GM10266 (cell line): ENCODE measurements at regions not wholly inside any gene's neighbourhood (a gene's known extent, or its start where the extent isn't known, plus 50 kb on each side); places are given as distances from the start of the nearest gene placed in this dataset.

Experiments
- DNase-seq: peaks from one replicate; pipeline ENCODE4 v3.0.0; 2012; ENCODE audit errors: extremely low spot score
- TF ChIP-seq, protein P1 (sequence below): IDR thresholded peaks from 2 replicates; pipeline ENCODE4 v1.5.1; 2012; ENCODE audit warnings: mild to moderate bottlenecking, low read depth; ENCODE audit not compliant: control insufficient read depth, insufficient read depth; ENCODE audit errors: missing control alignments

DNA sequence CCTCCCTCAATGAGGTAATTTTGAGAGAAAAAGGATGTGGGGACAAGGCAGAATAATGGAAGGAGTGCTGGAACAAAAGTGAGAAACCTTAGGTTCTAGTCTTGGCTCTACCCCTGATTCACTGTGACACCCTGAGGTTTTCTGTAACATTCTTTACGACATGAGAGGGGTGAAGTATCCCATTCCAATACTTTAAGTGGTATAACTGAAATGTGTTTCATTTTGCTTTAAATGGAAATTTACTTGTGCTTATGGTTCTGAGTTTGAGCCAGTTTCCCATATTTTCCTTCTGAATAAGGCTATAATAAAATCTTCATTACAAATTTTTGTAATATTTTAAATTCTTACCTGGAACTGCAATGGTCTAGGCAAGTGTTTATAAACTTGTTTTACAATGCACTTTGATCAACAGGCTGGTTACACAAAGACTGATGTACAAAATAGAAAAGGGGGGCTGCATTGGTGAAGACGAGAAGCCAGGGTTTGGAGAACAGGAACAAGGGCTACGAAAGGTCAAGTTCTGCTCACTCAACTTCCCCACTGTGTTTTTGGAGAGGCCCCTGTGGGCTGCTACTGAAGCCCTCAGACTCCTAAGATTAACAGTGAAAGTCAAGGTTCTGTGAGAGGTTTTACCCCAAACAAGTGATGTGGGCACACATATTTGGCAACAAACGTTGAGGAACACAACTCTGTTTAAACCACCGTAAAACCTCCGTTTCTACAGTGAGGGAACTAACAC, 171.9 kb upstream of the ELL2 start:
- no peak for DNase-seq
- TF ChIP-seq, protein P1, sequence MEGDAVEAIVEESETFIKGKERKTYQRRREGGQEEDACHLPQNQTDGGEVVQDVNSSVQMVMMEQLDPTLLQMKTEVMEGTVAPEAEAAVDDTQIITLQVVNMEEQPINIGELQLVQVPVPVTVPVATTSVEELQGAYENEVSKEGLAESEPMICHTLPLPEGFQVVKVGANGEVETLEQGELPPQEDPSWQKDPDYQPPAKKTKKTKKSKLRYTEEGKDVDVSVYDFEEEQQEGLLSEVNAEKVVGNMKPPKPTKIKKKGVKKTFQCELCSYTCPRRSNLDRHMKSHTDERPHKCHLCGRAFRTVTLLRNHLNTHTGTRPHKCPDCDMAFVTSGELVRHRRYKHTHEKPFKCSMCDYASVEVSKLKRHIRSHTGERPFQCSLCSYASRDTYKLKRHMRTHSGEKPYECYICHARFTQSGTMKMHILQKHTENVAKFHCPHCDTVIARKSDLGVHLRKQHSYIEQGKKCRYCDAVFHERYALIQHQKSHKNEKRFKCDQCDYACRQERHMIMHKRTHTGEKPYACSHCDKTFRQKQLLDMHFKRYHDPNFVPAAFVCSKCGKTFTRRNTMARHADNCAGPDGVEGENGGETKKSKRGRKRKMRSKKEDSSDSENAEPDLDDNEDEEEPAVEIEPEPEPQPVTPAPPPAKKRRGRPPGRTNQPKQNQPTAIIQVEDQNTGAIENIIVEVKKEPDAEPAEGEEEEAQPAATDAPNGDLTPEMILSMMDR: no peak

DNA sequence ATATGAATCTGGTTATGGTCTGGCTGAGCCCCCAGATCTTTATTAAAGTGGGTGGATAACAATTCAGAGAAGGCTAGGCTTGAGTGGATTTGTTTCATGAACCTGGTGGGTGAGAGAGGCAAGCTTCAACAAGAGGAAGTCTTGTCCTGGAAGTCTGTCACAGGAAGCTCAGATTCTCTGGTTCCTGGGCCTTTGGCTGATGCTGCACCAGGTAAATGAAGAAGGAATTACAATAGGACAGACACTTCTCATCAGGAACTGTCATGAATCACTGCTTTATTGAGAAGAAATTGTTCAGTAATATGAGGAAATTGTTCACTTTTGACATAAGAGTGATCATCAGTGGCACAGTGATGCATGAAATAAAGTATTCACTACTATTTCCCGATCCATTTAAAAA, 167.6 kb upstream of the ELL2 start:
- TF ChIP-seq, protein P1: no peak
- DNase-seq: no peak

DNA sequence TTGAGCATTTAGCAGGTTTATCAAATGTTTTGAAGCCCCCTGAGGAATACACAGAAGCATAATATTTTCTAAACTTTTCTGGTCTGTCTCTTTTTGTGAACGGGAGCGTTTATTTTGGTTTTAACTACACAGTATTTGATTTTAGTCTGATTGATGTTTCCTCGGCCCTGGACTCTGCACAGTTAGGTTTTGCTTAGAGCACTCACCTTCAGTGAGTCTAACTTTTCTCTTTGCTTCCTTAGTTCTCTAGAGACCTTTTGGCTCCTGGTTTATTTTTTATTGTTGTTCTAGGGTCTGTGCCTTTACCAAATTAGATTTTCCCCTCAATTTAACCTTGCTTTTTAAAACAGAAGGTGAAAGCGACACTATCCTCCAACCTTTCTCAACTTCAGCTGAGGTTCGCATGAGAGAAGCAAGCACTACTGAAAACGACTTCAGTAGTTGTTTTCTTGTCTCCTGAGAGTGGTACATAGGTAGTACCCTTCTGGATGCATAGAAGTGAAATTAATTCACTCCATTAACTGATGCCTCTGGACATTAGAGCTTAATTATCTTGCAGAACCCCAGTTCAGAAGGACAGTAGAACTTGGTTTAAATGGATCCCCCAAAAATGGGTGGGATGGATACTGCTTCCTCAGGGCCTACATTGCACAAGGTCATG, 166.7 kb upstream of the ELL2 start:
- DNase-seq: no peak
- TF ChIP-seq, protein P1: no peak

DNA sequence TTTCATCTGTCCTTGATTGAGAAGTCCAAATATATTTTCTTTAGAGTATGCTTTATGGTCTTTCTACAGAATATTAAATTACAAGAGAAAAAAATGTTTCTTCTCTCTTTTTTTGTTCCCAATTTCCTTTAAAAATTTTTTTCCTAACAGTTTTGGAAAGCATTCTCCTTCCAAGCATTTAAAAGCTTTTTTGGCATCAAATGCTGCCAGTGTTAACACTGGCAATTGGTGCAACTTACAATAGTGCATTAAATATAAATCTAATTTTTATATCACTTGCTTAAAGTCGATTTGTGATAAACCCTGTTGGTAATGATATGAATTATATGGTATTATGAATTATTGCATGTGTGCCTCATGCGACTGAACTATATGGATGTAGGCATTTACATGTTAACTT, 165.9 kb upstream of the ELL2 start:
- TF ChIP-seq, protein P1: no peak
- no peak for DNase-seq

DNA sequence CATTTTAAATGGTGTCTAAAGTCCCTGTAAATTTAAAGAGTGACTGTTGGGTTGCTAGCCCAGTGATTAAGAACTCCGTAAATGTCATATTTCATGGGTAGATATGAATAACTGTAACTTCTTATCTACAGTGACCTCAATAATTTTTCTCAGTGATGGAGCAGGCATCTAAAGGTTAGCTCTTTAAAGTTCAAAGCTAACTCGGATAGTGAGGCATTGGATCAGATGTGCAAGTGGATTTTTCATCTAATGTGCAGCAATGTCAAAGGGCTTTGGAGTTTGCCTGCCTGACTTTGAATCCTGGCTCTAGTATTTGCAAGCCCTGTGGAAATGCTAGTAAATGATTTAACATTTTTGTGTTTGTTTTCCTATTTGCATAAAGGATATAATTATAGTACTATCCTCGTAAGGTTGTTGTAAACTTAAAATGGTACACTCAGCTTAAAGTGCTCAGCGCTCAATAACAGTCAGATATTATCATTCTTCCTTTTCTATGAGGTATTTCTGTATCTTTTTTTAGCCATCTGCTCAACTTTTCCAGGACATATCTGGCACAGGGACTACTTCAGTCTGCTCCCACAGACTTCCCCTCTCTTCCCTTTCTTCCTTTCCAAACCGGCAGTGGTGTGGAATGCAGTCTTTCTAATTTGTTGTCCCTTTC, 163.7 kb upstream of the ELL2 start:
- DNase-seq: no peak
- TF ChIP-seq, protein P1: no peak

DNA sequence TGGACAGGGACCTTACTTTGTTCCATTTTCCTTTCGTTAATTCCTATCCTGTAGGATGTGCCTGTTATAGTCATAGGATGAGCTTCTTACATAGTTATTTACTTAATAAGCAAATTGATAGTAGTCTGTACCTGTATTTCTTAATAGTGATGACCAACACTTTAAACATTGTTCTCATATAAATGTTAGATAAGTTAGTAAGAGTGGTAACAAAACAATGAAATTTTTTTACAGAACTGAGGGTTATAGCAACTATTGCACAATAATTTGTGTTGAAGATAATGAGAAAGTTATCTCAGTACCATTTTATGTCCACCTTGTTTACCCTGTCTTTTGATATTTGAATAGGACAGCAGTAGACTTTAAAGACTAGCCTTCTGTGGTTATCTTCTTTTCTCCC, 162.9 kb upstream of the ELL2 start:
- no peak for DNase-seq
- TF ChIP-seq, protein P1: no peak

DNA sequence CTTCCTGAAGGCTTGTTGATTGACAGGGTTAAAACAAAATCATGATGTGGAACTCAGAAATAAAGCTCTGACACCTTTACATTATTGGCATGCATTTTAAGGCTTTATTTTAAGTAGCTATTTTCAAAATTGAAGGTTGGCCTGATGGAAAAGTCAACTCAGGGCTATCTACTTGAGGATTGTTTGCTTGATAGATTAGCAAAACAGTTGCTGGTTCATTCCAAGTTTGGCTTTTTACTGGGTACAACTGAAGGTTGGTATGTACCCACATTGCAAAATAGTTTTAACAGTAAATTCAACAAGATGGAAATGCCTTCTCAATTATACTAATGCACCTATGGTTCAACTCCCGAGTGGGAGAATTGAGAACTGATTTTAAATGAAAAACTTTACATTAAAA, 161.8 kb upstream of the ELL2 start:
- no peak for DNase-seq
- TF ChIP-seq, protein P1: no peak
